ENCODE measurements at regions not wholly inside any gene's neighbourhood (a gene's known extent, or its start where the extent isn't known, plus 50 kb on each side); places are given as distances from the start of the nearest gene placed in this dataset.

- no peak for TF ChIP-seq ZNF235 (CRISPR knock-in tag; IDR thresholded peaks at IDR 0.05; ENCODE audit: borderline replicate concordance)
- TF ChIP-seq ZKSCAN8 (CRISPR knock-in tag; IDR thresholded peaks at IDR 0.05; ENCODE audit: borderline replicate concordance) = no peak
- TF ChIP-seq ZSCAN22 (CRISPR knock-in tag; IDR thresholded peaks at IDR 0.05) = no peak
- no peak for TF ChIP-seq MTF1 (CRISPR knock-in tag; IDR thresholded peaks at IDR 0.05)
- no peak for TF ChIP-seq ZFAT (CRISPR knock-in tag; conservative IDR thresholded peaks at IDR 0.05)
- no peak for TF ChIP-seq ZNF605 (CRISPR knock-in tag; IDR thresholded peaks at IDR 0.05)
- no peak for TF ChIP-seq MYNN (CRISPR knock-in tag; IDR thresholded peaks at IDR 0.05; ENCODE audit: low read depth)
- no peak for TF ChIP-seq ZNF230 (CRISPR knock-in tag; IDR thresholded peaks at IDR 0.05)
- TF ChIP-seq MYC (CRISPR knock-in tag; IDR thresholded peaks at IDR 0.05; ENCODE audit: borderline replicate concordance) = no peak
- no peak for TF ChIP-seq MAFK (conservative IDR thresholded peaks at IDR 0.05 in 1 of 2, IDR thresholded peaks at IDR 0.05 in 1 of 2; ENCODE audit: low read length in 2 of 2)
- TF ChIP-seq ETV6 (CRISPR knock-in tag; conservative IDR thresholded peaks at IDR 0.05) = no peak
- no peak for TF ChIP-seq STAT5B (CRISPR knock-in tag; IDR thresholded peaks at IDR 0.05)
Observed at GRCh38 chrX:46185923-46186810, 359.1 kb downstream of the ZNF674 start.
